ENCODE measurements at regions not wholly inside any gene's neighbourhood (a gene's known extent, or its start where the extent isn't known, plus 50 kb on each side); places are given as distances from the start of the nearest gene placed in this dataset.

- DNase-seq, result no peak
These were observed 271.9 kb upstream of the TMEM161B start for GRCh38 chr5:88540471-88541115.

GRCh38 chr5:88539693-88540365, 271.2 kb upstream of the TMEM161B start:
- DNase-seq, result no peak

GRCh38 chr5:88539026-88539425, 270.4 kb upstream of the TMEM161B start:
- DNase-seq, result no peak

- no peak for DNase-seq
These were observed 267.5 kb upstream of the TMEM161B start for GRCh38 chr5:88536146-88536545.

GRCh38 chr5:88524941-88525340, 256.3 kb upstream of the TMEM161B start:
- DNase-seq, result no peak

- DNase-seq, result no peak
These were observed 250.4 kb upstream of the TMEM161B start for GRCh38 chr5:88519066-88519465.

- DNase-seq, result no peak
These were observed 249.7 kb upstream of the TMEM161B start for GRCh38 chr5:88518131-88519016.

- no peak for DNase-seq
These were observed 247.5 kb upstream of the TMEM161B start for GRCh38 chr5:88515881-88516819.

- DNase-seq, result no peak
These were observed 246.4 kb upstream of the TMEM161B start for GRCh38 chr5:88515068-88515467.

GRCh38 chr5:88509403-88509802, 240.8 kb upstream of the TMEM161B start:
- DNase-seq, result no peak

- no peak for DNase-seq
These were observed 238.6 kb upstream of the TMEM161B start for GRCh38 chr5:88507261-88507660.

GRCh38 chr5:88503406-88503805, 234.8 kb upstream of the TMEM161B start:
- DNase-seq, result no peak

GRCh38 chr5:88503041-88503345, 234.3 kb upstream of the TMEM161B start:
- DNase-seq, result no peak

GRCh38 chr5:88502179-88503040, 233.8 kb upstream of the TMEM161B start:
- DNase-seq, result no peak

GRCh38 chr5:88495810-88496209, 227.2 kb upstream of the TMEM161B start:
- DNase-seq, result no peak

GRCh38 chr5:88490874-88491273, 222.2 kb upstream of the TMEM161B start:
- DNase-seq, result no peak

GRCh38 chr5:88489364-88489763, 220.7 kb upstream of the TMEM161B start:
- no peak for DNase-seq

- DNase-seq, result no peak
These were observed 219.9 kb upstream of the TMEM161B start for GRCh38 chr5:88488561-88488960.

GRCh38 chr5:88488130-88488529, 219.5 kb upstream of the TMEM161B start:
- no peak for DNase-seq

GRCh38 chr5:88487066-88487465, 218.4 kb upstream of the TMEM161B start:
- DNase-seq, result no peak

- DNase-seq, result no peak
These were observed 217.8 kb upstream of the TMEM161B start for GRCh38 chr5:88486431-88486830.

GRCh38 chr5:88485531-88485930, 216.9 kb upstream of the TMEM161B start:
- no peak for DNase-seq
